AG10803 (cell line): ENCODE measurements at regions not wholly inside any gene's neighbourhood (a gene's known extent, or its start where the extent isn't known, plus 50 kb on each side); places are given as distances from the start of the nearest gene placed in this dataset.

Experiments used
- DNase-seq: peaks from one replicate; pipeline ENCODE4 v3.0.0; 2010; ENCODE audit warnings: low read depth
- H3K4me3 ChIP-seq: 2 replicates; pipeline ENCODE4 v1.5.1; 2011; ENCODE audit warnings: mild to moderate bottlenecking, low read length, control low read depth
- TF ChIP-seq, protein P1 (sequence below): conservative IDR thresholded peaks from 2 replicates; pipeline ENCODE4 v1.5.1; 2011; ENCODE audit warnings: mild to moderate bottlenecking, low read length, control low read depth, inconsistent platforms

DNA sequence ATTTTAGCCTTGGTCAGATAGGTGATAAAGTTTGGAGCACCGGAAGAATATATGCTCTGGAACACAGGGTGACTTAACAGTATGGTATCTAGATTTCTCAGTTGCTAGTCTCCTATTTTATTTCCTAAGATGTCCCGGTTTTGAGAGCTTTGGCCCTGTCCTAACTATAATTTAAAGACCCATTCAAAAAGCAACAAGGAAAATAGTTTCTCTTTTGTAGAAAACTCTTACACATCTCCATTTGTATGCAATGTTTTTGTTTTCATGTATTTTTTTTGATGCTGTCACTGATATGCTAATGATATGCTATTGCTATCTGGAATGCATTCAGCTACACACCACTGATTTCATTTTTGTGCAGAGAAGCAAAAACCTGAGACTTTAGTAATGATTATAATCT, 237.8 kb downstream of the GPD2 start:
- H3K4me3 ChIP-seq: no peak overlapping the region
- no peak for DNase-seq
- TF ChIP-seq, protein P1, sequence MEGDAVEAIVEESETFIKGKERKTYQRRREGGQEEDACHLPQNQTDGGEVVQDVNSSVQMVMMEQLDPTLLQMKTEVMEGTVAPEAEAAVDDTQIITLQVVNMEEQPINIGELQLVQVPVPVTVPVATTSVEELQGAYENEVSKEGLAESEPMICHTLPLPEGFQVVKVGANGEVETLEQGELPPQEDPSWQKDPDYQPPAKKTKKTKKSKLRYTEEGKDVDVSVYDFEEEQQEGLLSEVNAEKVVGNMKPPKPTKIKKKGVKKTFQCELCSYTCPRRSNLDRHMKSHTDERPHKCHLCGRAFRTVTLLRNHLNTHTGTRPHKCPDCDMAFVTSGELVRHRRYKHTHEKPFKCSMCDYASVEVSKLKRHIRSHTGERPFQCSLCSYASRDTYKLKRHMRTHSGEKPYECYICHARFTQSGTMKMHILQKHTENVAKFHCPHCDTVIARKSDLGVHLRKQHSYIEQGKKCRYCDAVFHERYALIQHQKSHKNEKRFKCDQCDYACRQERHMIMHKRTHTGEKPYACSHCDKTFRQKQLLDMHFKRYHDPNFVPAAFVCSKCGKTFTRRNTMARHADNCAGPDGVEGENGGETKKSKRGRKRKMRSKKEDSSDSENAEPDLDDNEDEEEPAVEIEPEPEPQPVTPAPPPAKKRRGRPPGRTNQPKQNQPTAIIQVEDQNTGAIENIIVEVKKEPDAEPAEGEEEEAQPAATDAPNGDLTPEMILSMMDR: no peak

DNA sequence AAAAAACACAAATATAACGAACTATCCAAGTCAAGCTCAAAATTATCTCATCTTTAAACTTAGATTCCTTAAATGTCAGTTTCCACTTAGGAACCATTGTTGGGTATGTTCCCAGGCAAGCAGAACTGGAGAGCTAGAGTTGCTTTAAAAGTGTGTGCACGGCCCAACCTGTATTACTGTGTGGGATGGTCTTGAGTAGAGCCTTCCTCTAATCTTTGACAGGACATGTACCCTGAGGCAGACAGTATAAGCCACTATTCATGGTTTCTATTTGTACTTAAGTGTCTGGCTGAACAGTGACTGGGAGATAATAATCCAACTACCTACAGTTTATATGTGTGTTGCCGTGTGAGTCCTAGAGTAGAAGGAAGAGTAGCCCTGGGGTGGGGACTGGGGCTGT, 239.7 kb downstream of the GPD2 start:
- TF ChIP-seq, protein P1: no peak
- no peak overlapping the region for H3K4me3 ChIP-seq
- no peak for DNase-seq

DNA sequence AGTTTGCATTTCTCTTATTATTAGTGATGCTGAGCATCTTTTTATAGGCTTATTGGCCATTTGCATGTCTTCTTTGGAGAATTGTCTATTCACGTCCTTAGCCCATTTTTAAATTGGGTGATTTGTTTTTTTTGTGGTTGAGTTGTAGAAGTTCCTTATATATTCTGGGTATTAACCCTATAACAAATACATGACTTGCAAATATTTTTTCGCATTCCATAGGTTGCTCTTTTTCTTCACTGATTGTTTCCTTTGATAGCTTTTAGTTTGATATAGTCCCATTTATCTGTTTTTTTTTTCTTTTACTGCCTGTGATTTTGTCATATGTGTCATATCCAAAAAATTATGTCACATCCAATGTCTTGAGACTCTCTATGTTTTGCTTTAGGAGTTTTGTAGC, 243.6 kb downstream of the GPD2 start:
- H3K4me3 ChIP-seq: no peak overlapping the region
- TF ChIP-seq, protein P1: no peak
- DNase-seq: no peak

DNA sequence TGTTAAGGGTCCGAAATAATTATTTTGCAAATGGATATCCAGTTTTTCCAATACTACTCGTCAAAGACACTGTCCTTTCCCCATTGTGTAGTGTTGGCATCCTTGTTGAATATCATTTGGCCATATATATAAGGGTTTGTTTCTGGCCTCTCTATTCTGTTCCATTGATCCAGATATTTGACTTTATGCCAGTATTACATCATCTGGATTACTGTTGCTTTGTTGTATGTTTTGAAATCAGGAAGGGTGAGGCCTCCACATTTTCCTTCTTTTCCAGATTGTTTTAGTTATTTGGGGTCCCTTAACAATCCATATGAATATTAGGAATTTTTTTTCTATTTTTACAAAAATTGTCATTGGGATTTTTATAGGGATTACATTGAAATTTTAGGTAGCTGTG, 244.1 kb downstream of the GPD2 start:
- no peak for DNase-seq
- TF ChIP-seq, protein P1: no peak
- H3K4me3 ChIP-seq: no peak overlapping the region

DNA sequence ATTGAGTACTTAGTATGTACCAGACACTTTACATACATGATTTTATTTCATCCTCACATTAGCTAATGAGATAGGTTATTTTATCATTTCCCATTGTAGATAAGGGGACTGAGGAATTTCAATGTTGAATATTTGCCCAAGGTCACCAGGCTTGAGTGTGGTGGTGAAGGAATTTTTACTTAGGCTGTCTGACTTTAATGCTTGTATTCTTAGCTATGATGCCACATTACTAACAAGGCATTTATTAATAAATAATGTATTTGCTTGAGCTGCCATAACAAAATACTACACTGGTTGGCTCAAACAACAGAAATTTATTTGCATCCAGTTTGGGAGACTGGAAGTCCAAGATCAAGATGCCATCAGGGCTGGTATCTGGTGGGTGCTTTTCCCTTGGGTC, 250.9 kb downstream of the GPD2 start:
- H3K4me3 ChIP-seq: no peak overlapping the region
- no peak for DNase-seq
- TF ChIP-seq, protein P1: no peak

DNA sequence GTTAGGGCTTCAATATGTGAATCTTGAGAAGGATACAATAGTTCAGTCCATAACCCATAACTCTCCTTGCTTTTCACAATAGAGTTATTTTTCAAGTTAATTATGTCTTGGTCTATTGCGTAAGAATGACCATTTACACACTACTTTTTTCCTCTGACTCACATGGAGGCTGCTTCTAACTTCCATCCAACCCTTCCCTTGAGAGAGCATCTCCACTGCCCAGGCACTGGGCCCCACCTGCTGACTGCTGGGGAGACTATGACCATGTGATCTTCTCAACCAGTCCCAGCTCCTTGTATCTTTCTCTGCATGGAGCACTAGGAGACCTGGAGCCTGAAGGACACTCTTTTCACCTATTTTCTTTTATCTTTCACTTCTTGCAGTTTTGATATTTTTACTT, 251.5 kb downstream of the GPD2 start:
- TF ChIP-seq, protein P1: no peak
- no peak for DNase-seq

DNA sequence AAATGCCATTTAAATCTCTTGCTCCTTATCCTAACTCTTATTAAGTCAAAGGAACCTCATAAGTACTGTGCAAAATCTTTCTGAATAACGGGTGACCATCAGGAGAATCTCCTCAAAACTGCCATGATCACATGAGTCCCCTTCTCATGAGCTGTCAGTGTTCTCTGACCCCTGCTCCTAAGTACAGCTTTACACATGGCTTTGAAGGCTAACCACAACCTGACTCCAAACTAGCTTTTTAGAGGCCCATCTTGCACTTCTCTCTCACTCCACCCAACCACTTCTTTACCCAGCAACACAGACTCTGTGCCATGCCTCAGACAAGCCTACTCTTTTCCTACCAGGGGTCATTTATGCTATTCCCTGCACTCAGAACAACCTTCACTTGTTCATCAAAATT, 253.8 kb downstream of the GPD2 start:
- no peak for DNase-seq
- H3K4me3 ChIP-seq: no peak overlapping the region
- TF ChIP-seq, protein P1: no peak

More for the DNA sequence above, 251.5 kb downstream of the GPD2 start:
- no peak overlapping the region for H3K4me3 ChIP-seq
